ENCODE measurements at regions not wholly inside any gene's neighbourhood (a gene's known extent, or its start where the extent isn't known, plus 50 kb on each side); places are given as distances from the start of the nearest gene placed in this dataset.
"Not testable (repeated sequence)": the region's sequence is repeated elsewhere in the genome, so short reads cannot be mapped to it uniquely, and the experiment has no call there.

GRCh38 chr6:26957399-26958127 is 289.9 kb upstream of the PRSS16 start:
- not testable (repeated sequence) for DNase-seq

DNA sequence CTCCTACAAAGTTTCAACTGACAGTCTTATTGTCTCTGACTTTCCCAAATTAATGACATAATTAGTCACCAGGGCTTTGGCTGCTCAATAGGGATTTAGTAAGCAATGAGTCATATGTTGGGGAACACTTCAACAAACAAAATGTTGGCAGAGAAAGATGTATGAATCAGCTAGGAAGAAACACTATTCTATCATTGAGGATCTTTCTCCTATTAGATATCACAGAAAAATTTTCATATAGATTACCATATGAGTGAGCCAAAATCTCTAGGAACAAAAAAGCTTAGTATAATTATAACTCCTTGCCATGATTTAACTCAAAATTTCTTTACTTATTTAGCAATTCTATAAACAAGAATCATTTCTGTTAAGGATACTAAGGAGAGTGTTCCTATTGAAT is 286.3 kb upstream of the PRSS16 start:
- DNase-seq: not testable (repeated sequence)

- DNase-seq: no peak
Observed at GRCh38 chr6:27002447-27002846, 245.1 kb upstream of the PRSS16 start.

GRCh38 chr6:27007020-27007419 is 240.5 kb upstream of the PRSS16 start:
- no peak for DNase-seq

- DNase-seq: not testable (repeated sequence)
Observed at GRCh38 chr6:27008613-27009012, 238.9 kb upstream of the PRSS16 start.

- DNase-seq: not testable (repeated sequence)
Observed at GRCh38 chr6:27014053-27014452, 233.4 kb upstream of the PRSS16 start.

DNA sequence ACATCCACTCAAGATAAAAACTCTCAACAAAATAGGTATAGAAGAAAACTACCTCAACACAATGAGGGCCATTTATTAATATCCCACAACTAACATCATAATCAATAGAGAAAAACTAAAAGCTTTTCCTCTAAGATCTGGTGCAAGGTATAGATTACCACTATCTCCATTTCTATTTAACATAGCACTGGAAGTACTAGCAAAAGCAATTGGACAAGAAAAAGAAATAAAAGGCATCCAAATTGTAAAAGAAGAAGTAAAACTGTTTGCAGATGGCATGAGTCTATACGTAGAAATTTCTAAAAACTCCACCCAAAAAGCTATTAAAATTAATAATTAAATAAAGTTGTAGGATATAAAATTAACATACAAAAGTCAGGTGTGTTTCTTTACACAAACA is 230.8 kb upstream of the PRSS16 start:
- no peak for DNase-seq

DNA sequence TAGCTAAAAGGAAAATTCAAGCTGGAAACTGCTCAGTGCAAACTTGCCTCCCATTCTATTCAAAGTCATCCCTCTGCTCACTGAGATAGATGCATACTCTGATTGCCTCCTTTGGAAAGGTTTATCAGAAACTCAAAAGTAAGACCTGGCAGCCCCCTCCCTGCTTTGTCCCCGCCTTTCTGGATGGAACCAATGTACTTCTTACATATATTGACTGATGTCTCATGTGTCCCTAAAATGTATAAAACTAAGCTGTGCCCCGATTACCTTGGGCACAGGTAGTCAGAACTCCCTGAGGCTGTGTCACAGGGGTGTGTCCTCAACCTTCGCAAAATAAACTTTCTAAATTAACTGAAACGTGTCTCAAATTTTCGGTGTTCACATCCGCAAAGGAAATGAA is 229.1 kb upstream of the PRSS16 start:
- DNase-seq: not testable (repeated sequence)

GRCh38 chr6:27019651-27020552 is 227.6 kb upstream of the PRSS16 start:
- DNase-seq: peak; percentile 36

- DNase-seq: no peak
Observed at GRCh38 chr6:27020553-27020880, 227.0 kb upstream of the PRSS16 start.

- no peak for DNase-seq
Observed at GRCh38 chr6:27023664-27024063, 223.8 kb upstream of the PRSS16 start.

DNA sequence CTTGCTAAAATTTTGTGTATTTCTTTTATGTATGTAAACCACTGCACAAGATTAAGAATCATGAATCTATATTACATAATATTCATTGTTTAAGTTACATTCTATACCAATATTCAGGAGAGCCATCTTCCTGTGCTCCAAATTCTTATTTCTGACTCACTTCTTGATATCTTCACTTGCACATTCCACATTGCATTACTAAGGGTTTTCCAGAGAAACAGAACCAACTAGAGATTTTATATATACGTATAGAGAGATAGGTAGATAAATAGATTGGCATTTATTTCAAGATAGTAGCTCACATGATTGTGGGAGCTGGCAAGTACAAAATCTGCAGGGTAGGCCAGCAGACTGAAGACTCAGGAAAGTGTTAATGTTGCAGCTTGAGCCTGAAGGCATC is 222.2 kb upstream of the PRSS16 start:
- DNase-seq: no peak

DNA sequence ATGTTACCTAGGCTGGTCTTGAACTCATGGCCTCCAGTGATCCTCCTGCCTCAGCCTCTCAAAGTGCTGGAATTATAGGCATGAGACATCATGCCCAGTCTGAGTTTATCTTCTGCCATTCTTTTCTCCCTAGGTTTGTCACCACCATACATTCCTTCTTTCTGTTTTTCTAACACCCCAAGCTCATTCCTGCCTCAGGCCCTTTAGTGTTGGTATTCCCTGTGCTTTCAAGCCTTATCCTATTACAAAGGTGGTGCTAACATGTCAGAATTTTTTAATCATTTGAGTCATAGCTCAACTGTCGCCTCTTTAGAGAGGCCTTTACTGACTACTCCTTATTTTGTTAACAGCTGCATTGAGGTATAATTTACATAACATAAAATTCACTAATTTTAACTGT is 221.1 kb upstream of the PRSS16 start:
- DNase-seq: no peak

GRCh38 chr6:27031302-27031701 is 216.2 kb upstream of the PRSS16 start:
- DNase-seq: no peak

GRCh38 chr6:27038498-27038897 is 209.0 kb upstream of the PRSS16 start:
- DNase-seq: no peak

GRCh38 chr6:27040244-27041042 is 207.1 kb upstream of the PRSS16 start:
- DNase-seq: no peak

DNA sequence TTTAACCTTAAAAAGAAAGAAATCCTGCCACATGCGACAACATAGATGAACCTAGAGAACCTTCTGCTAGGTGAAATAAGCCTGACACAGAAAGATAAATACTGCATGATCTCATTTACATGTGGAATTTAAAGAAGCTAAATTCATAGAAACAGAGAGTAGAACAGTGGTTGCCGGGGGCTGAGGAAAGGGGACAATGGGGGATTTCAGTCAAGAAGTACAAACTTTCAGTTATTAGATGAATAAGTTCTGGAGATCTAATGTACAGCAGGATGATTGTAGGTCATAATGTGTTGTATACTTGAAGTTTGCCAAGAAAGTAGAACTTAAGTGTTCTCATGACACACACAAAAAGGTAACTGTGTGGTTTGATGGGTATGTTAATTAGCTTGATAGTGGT is 204.3 kb upstream of the PRSS16 start:
- no peak for DNase-seq

DNA sequence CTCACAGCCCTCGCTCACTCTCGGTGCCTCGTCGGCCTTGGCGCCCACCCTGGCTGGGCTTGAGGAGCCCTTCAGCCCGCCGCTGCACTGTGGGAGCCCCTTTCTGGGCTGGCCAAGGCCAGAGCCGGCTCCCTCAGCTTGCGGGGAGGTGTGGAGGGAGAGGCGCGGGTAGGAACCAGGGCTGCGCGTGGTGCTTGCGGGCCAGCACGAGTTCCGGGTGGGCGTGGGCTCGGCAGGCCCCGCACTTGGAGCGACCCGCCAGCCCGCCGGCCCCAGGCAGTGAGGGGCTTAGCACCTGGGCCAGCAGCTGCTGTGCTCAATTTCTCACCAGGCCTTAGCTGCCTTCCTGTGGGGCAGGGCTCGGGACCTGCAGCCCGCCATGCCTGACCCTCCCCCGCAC is 202.4 kb upstream of the PRSS16 start:
- not testable (repeated sequence) for DNase-seq

DNA sequence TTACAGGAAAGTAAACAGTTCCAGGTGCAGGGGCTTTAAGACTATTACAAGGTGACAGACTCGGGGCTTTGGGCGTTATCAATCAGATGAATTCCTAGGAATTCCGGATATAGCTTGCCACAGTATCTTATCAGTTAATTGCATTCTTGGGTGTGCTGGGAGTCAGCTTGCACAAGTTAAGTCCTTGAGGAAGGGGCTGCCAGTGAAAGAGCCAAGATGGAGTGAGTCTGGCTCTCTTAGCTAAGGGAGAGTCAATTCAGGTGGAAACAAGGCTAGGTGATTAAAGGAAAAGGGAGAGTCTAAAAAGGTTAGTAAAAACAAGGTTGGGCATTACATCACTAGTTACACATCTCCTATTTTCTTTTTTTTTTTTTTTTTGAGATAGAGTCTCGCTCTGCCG is 199.8 kb upstream of the PRSS16 start:
- DNase-seq: not testable (repeated sequence)

- no peak for DNase-seq
Observed at GRCh38 chr6:27049863-27050781, 197.4 kb upstream of the PRSS16 start.

DNA sequence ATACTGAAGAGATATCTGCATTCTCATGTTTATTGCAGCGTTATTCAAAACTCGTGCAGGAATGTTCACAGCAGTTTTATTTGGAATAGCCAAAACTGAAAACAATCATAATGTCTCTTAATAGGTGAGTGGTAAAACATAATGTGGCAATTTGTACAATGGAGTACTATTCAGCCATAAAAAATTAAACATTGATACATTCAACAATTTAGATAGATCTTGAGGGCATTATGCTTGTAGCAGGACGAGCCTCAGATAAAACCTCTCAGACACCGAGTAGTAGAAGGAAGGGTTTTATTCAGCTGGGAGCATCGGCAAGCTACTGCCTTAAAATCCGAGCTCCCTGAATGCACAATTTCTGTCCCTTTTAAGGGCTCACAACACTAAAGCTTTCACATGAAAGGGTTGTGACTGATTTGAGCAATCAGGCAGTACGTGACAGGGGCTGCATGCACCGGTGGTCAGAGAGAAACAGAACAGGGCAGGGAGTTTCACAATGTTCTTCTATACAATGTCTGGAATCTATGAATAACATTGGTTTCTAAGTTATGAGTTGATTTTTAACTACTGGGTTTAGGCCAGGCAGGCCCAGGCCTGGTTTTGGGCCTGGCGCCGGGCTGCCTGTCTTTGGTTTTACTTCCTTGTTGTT is 195.3 kb upstream of the PRSS16 start:
- not testable (repeated sequence) for DNase-seq

- no peak for DNase-seq
Observed at GRCh38 chr6:27052731-27053082, 194.8 kb upstream of the PRSS16 start.

Measured in activated naive CD4-positive, alpha-beta T cell treated with anti-CD3 and anti-CD28 coated beads, Interleukin-2, amount 50 U/mL, for 16 hours (primary cell).